HEK293T (cell line): ENCODE measurements at regions not wholly inside any gene's neighbourhood (a gene's known extent, or its start where the extent isn't known, plus 50 kb on each side); places are given as distances from the start of the nearest gene placed in this dataset.
"Not testable (repeated sequence)": the region's sequence is repeated elsewhere in the genome, so short reads cannot be mapped to it uniquely, and the experiment has no call there.

Experiments used
- HDGF ChIP-seq: fragments of 450-650 bp; IDR thresholded peaks from 2 replicates; pipeline ENCODE4 v1.6.1; 2017; ENCODE audit warnings: antibody characterized with exemption, borderline replicate concordance
- ZNF384 ChIP-seq: fragments of 450-650 bp; IDR thresholded peaks from 2 replicates; pipeline ENCODE4 v1.6.1; 2016

GRCh38 chr20:25777241-25777640 lies 80.6 kb upstream of the ZNF337 start:
- not testable (repeated sequence) for TF ChIP-seq HDGF, ZNF384
